SK-N-SH treated with all-trans-retinoic acid at 6 μM for 48 hours (cell line): ENCODE measurements at regions not wholly inside any gene's neighbourhood (a gene's known extent, or its start where the extent isn't known, plus 50 kb on each side); places are given as distances from the start of the nearest gene placed in this dataset.

Source experiments
- ARNTL ChIP-seq: fragments of 450-650 bp; formaldehyde crosslinking; IDR thresholded peaks from 2 replicates; pipeline ENCODE4 v1.5.0; 2020; ENCODE audit warnings: low read depth, mild to moderate bottlenecking, moderate library complexity, borderline replicate concordance
- BACH2 ChIP-seq: fragments of 250-450 bp; sonication (Bioruptor Pico); IDR thresholded peaks from 2 replicates; pipeline ENCODE4 v1.9.0; 2021; ENCODE audit warnings: mild to moderate bottlenecking, borderline replicate concordance
- CSDC2 ChIP-seq: fragments of 250-450 bp; sonication (Bioruptor Pico); IDR thresholded peaks from 2 replicates; pipeline ENCODE4 v1.5.0; 2020; ENCODE audit warnings: mild to moderate bottlenecking, moderate library complexity
- OSR1 ChIP-seq: fragments of 250-450 bp; sonication (Bioruptor Pico); IDR thresholded peaks from 2 replicates; pipeline ENCODE4 v1.8.0; 2022; ENCODE audit warnings: moderate library complexity, mild to moderate bottlenecking, inconsistent platforms
- RARB ChIP-seq: fragments of 250-450 bp; sonication (Bioruptor Pico); IDR thresholded peaks from 2 replicates; pipeline ENCODE4 v1.8.0; 2021; ENCODE audit warnings: mild to moderate bottlenecking, moderate library complexity
- SNAI2 ChIP-seq: fragments of 250-450 bp; sonication (Bioruptor Pico); IDR thresholded peaks from 2 replicates; pipeline ENCODE4 v1.5.0; 2020; ENCODE audit warnings: mild to moderate bottlenecking, moderate library complexity
- TCF4 ChIP-seq: fragments of 250-450 bp; sonication (Bioruptor Pico); IDR thresholded peaks from 2 replicates; pipeline ENCODE4 v1.8.0; 2021; ENCODE audit warnings: mild to moderate bottlenecking, moderate library complexity, borderline replicate concordance
- ZFP3 ChIP-seq: fragments of 250-450 bp; sonication (Bioruptor Pico); IDR thresholded peaks from 2 replicates; pipeline ENCODE4 v1.5.0; 2020; ENCODE audit warnings: mild to moderate bottlenecking, moderate library complexity
- ZNF565 ChIP-seq: fragments of 450-650 bp; formaldehyde crosslinking; conservative IDR thresholded peaks from 2 replicates; pipeline ENCODE4 v1.5.0; 2020; ENCODE audit warnings: low read depth, mild to moderate bottlenecking, moderate library complexity
- ZNF70 ChIP-seq: fragments of 450-650 bp; formaldehyde crosslinking; IDR thresholded peaks from 2 replicates; pipeline ENCODE4 v1.5.0; 2020; ENCODE audit warnings: mild to moderate bottlenecking, moderate library complexity
- TF ChIP-seq, protein P1 (sequence below): fragments of 250-450 bp; sonication (Bioruptor Pico); IDR thresholded peaks from 2 replicates; pipeline ENCODE4 v1.8.0; 2020; ENCODE audit warnings: mild to moderate bottlenecking, moderate library complexity, borderline replicate concordance
- TF ChIP-seq, protein P2 (sequence below): fragments of 250-450 bp; sonication (Bioruptor Pico); IDR thresholded peaks from 2 replicates; pipeline ENCODE4 v1.5.1; 2020; ENCODE audit warnings: low read depth, mild to moderate bottlenecking, moderate library complexity

DNA sequence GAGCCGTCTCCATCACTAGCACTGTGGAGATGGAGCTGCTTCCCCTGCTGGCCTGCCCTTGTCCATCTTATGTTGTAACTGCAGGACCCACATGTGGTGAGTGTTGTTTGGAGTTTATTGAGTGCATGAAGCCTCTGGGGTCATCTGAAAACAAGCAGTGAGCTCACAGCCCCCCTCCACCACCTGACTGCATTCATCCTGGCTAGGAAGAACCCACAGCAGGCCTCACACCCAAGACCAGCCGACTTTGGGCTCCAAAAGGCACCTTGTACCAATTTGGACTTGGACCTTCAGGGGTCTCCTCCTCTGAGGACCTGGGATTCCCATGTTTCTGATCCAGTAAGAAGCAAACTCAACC lies 116.1 kb downstream of the TWIST2 start:
- TF ChIP-seq, protein P1, sequence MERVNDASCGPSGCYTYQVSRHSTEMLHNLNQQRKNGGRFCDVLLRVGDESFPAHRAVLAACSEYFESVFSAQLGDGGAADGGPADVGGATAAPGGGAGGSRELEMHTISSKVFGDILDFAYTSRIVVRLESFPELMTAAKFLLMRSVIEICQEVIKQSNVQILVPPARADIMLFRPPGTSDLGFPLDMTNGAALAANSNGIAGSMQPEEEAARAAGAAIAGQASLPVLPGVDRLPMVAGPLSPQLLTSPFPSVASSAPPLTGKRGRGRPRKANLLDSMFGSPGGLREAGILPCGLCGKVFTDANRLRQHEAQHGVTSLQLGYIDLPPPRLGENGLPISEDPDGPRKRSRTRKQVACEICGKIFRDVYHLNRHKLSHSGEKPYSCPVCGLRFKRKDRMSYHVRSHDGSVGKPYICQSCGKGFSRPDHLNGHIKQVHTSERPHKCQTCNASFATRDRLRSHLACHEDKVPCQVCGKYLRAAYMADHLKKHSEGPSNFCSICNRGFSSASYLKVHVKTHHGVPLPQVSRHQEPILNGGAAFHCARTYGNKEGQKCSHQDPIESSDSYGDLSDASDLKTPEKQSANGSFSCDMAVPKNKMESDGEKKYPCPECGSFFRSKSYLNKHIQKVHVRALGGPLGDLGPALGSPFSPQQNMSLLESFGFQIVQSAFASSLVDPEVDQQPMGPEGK (CRISPR knock-in tag): no peak
- no peak for TF ChIP-seq RARB (CRISPR knock-in tag)
- no peak for TF ChIP-seq SNAI2 (CRISPR knock-in tag)
- no peak for TF ChIP-seq ARNTL
- no peak for TF ChIP-seq OSR1 (CRISPR knock-in tag)
- no peak for TF ChIP-seq ZNF565 (CRISPR knock-in tag)
- TF ChIP-seq, protein P2, sequence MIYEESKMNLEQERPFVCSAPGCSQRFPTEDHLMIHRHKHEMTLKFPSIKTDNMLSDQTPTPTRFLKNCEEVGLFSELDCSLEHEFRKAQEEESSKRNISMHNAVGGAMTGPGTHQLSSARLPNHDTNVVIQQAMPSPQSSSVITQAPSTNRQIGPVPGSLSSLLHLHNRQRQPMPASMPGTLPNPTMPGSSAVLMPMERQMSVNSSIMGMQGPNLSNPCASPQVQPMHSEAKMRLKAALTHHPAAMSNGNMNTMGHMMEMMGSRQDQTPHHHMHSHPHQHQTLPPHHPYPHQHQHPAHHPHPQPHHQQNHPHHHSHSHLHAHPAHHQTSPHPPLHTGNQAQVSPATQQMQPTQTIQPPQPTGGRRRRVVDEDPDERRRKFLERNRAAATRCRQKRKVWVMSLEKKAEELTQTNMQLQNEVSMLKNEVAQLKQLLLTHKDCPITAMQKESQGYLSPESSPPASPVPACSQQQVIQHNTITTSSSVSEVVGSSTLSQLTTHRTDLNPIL (CRISPR knock-in tag): no peak
- TF ChIP-seq ZFP3 (CRISPR knock-in tag): no peak
- no peak for TF ChIP-seq CSDC2 (CRISPR knock-in tag)
- TF ChIP-seq ZNF70 (CRISPR knock-in tag): no peak
- TF ChIP-seq TCF4 (CRISPR knock-in tag): no peak
- no peak for TF ChIP-seq BACH2 (CRISPR knock-in tag)
